Right ventricle myocardium superior (tissue), 1 donor: ENCODE measurements at regions not wholly inside any gene's neighbourhood (a gene's known extent, or its start where the extent isn't known, plus 50 kb on each side); places are given as distances from the start of the nearest gene placed in this dataset.
"Not testable (repeated sequence)": the region's sequence is repeated elsewhere in the genome, so short reads cannot be mapped to it uniquely, and the experiment has no call there.

Experiments
- ATAC-seq: fragments of 200-7000 bp; cut with Tn5 transposase; one replicate; pipeline ENCODE4 v1.9.1; 2020; ENCODE audit warnings: mild to moderate bottlenecking; ENCODE audit not compliant: poor library complexity
- DNase-seq: peaks from one replicate; pipeline ENCODE4 v3.0.0-alpha.2; 2020
- intact Hi-C: fragments of 100-400 bp; cut with DNase I; formaldehyde crosslinking; loops from one replicate; pipeline ENCODE4 v1.11.2; 2022
- donor health status: DM: no; HTN: yes; CAD: no; lungs with severe emphysema.

DNA sequence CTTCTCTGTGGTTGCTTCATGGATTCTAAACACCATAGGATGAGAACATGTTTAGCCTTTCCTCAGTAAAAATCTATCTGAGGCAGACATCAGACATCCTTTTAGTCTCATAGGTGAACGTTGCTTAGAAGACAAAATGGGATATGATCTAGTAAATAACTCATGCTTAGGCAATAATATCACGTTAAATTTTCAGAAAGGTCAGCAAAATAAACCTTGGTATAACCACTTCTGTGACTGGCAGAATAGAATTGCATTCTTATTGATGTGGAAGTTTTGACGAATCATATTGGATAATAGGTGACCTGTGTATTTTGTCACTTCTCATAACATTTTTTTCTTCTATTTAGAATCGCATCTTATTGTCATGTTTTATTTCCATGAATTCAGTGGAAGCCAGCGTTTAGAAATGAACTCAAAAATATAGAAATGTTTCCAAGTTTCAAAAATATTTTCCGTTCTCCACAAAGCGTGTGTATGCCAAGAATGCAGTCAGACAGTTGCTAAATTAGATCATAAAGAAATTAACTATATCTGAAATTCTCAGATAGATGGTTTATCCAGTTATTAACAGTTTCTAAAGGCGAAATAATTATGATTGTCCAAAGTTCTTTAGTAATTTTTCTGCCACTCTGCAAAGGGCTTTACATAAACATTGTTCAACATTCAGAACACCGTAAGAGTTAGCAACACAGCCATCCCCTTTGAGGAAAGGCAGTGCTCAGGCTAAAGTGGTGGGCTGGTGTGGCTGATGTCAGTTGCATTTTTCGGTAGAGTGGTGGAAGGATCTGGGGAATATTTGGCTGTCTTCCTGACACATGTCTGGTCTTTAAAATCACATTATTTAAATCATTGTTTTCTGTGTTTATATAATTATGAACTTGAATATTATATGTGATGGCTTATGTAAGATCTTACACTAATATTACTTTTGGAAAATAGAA, 827.2 kb downstream of the MTRR start:
- intact Hi-C loops, result no loop called here
- ATAC-seq (no peak), DNase-seq (no peak)

GRCh38 chr5:8700222-8700621, 831.3 kb downstream of the MTRR start:
- ATAC-seq (no peak), DNase-seq (no peak)
- intact Hi-C loops, result no loop called here

GRCh38 chr5:8700671-8701070, 831.7 kb downstream of the MTRR start:
- intact Hi-C loops, result no loop called here
- DNase-seq, result no peak

GRCh38 chr5:8701251-8701650, 832.3 kb downstream of the MTRR start:
- no peak for ATAC-seq
- intact Hi-C loops, result no loop called here
- no peak for DNase-seq

More at GRCh38 chr5:8700671-8701070, 831.7 kb downstream of the MTRR start:
- ATAC-seq, result no peak

- no peak for DNase-seq
- intact Hi-C loops, result no loop called here
- ATAC-seq, result no peak
Observed at GRCh38 chr5:8710426-8710930, 835.4 kb downstream of the SEMA5A start.

DNA sequence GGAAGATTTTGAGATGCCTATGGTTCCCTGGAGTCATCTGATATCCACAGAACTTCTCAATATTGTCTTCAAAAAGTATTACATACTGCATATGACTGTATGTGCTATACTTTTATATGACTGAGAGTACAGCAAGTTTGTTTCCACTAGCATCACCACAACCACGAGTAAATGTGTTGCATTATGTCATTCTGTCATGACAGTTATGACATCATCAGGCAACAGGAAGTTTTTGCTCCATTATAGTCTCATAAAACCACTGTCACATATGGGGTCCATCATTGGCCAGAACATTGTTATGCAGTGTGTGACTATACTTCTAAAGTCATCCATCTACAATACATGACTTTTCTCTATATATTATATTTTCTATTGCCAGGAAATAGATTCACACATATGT, 831.7 kb downstream of the SEMA5A start:
- intact Hi-C loops, result no loop called here
- ATAC-seq (no peak), DNase-seq (no peak)

GRCh38 chr5:8714861-8715260, 831.0 kb downstream of the SEMA5A start:
- no peak for DNase-seq
- no peak for ATAC-seq
- intact Hi-C loops, result no loop called here

DNA sequence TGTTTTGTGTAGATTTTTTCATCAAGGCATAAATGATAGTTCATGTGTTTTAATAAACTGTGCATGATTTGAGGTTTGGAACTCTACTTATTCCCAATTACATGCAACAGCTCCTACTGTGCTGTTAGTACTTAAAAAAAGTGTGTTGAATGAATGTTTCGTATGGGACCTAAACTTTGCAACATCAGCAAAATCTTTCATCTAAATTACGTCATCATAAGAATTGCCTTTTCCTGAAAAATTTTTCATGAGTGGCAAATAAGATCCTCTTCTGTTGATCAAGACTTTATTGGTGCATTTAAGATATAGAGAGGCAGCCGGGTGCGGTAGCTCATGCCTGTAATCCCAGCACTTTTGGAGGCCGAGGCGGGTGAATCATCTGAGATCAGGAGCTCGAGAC, 826.1 kb downstream of the SEMA5A start:
- intact Hi-C loops, result no loop called here
- DNase-seq (no peak), ATAC-seq (no peak)

DNA sequence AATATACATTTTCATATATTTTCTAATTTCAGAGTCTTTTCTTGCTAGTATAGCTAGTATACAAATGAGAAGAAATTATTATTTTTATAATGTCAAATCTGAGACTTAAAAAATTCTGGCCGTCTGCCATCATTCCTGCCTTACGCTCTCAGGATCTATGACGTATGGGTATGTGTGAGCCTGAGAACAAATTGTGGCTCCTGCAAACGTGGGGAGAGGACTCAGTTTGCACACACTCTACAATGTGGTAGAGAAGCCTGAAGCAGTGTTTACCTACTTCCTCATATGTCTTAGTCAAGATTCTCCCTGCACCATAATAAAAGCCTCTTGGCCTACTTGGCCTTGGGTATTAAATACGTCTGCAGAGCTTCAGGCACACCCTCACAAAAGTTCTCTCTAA, 825.4 kb downstream of the SEMA5A start:
- intact Hi-C loops, result no loop called here
- ATAC-seq, result no peak
- DNase-seq, result no peak

GRCh38 chr5:8721536-8721935, 824.3 kb downstream of the SEMA5A start:
- intact Hi-C loops, result no loop called here
- ATAC-seq, result no peak
- no peak for DNase-seq

DNA sequence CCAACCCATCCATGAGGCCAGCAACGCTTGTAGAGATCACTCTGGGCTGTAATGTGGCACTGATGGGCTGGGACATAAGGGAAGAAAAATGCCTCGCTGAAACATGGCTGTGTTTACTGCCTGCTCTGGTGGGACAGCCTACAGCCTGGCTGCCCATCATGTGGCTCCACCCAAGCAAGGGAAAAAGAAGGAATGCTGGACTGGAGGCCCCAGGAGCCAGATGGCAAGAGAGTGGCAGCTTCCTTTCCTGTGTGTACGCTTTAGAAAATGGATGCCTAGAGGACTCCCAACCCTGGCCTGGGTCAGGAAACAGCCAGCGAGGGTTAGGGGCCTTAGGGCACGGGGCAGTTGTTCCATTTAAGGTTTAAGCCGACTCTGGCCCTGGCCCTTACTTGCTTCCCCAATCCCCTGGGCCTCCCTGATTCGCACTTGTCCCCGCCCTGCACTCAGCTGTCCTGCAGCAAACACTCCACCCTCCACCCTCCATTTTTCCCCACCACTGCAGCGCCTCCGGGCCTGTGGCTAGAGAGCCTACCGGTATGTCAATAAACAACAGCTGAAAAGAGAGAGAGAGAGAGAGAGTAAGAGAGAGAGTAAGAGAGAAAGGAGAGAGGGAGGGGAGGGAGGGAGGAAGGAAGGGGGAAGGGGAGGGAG, 819.4 kb downstream of the SEMA5A start:
- intact Hi-C loops, result no loop called here
- DNase-seq (no peak), ATAC-seq (no peak)

GRCh38 chr5:8727396-8727795, 818.5 kb downstream of the SEMA5A start:
- ATAC-seq (no peak), DNase-seq (no peak)
- intact Hi-C loops, result no loop called here

GRCh38 chr5:8729437-8729836, 816.4 kb downstream of the SEMA5A start:
- DNase-seq, result no peak
- intact Hi-C loops, result no loop called here
- ATAC-seq, result no peak

GRCh38 chr5:8730194-8730593, 815.7 kb downstream of the SEMA5A start:
- DNase-seq, result no peak
- intact Hi-C loops, result no loop called here
- no peak for ATAC-seq

DNA sequence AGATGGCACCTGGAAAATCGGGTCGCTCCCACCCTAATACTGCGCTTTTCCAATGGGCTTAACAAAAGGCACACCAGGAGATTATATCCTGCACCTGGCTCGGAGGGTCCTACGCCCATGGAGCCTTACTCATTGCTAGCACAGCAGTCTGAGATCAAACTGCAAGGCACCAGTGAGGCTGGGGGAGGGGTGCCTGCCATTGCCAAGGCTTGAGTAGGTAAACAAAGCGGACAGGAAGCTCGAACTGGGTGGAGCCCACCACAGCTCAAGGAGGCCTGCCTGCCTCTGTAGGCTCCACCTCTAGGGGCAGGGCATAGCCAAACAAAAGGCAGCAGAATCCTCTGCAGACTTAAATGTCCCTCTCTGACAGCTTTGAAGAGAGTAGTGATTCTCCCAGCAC, 814.8 kb downstream of the SEMA5A start:
- DNase-seq, intact Hi-C loops, ATAC-seq: not testable (repeated sequence)

GRCh38 chr5:8740595-8740994, 805.3 kb downstream of the SEMA5A start:
- no peak for ATAC-seq
- intact Hi-C loops, result no loop called here
- DNase-seq, result no peak

- DNase-seq (no peak), ATAC-seq (no peak)
- intact Hi-C loops, result no loop called here
Observed at GRCh38 chr5:8749556-8749955, 796.3 kb downstream of the SEMA5A start.

DNA sequence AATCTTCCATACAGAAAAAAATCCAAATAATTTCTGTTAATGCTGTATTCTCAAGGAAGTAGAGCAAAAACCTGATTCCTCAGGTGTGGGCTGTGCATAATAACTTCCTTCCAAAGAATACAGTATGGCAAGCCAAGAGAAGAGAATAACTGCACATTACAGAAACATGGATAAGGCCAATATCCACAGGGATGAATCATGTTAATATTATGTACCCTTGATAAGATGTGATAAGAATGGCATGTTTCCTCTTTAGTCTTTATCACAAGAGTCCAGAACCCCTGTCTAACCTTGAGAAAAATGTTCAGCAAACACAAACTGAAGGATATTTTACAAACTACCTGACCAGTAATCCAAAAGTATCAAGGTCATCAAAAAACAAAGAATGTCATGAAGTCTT, 795.8 kb downstream of the SEMA5A start:
- intact Hi-C loops, result no loop called here
- DNase-seq (no peak), ATAC-seq (no peak)

DNA sequence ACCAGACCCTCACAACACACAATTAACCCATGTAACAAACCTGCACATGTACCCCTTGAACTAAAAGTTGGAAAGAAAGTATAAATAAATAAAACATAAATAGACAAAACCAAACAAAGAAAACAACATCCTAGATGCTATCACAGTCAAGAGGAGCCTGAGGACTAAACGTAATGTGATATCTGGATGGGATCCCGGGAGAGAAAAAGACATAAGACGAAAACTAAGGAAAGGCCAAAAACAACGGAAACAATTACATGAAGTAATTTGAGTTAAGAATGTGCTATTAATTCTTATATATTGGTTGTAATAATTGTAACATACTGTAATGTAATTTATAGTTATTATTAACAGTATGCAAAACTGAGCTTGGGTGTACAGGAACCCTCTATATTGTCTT, 793.9 kb downstream of the SEMA5A start:
- DNase-seq (no peak), ATAC-seq (no peak)
- intact Hi-C loops, result no loop called here

- ATAC-seq (no peak), DNase-seq (no peak)
- intact Hi-C loops, result no loop called here
Observed at GRCh38 chr5:8752595-8752994, 793.3 kb downstream of the SEMA5A start.
